ENCODE measurements at regions not wholly inside any gene's neighbourhood (a gene's known extent, or its start where the extent isn't known, plus 50 kb on each side); places are given as distances from the start of the nearest gene placed in this dataset.

DNA sequence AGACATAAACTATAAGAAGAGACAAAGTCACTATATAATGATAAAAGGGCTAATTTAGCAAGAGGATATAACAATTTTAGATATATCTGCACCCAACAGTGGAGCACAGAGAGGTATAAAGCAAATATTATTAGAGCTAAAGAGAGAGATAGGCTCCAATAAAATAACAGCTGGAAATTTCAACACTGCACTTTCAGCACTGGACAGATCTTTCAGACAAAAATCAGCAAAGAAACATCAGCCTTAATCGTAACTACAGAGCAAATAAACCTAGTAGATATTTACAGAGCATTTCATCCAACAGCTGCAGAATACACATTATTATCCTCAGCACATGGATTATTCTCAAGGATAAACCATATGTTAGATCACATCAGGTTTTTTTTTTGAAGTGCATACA, 642.9 kb downstream of the AMY1C start:
- Histone ChIP-seq H3K4me3 (ENCODE audit: control insufficient read depth in 1 of 7, extremely low read depth in 1 of 7, insufficient read depth in 4 of 7, low read depth in 2 of 7, low read length in 6 of 7) (no peak overlapping the region), H3K36me3 (ENCODE audit: control insufficient read depth in 4 of 4, insufficient read depth in 4 of 4, low read length in 3 of 4) (no peaks in the 10 kb centered on the region), H3K9me3 (ENCODE audit: control extremely low read depth in 1 of 5, control insufficient read depth in 4 of 5, insufficient read depth in 2 of 5, low read depth in 1 of 5, low read length in 4 of 5) (no peaks in the 10 kb centered on the region), H3K27me3 (replicated peaks in 2 of 5; ENCODE audit: control insufficient read depth in 4 of 5, insufficient read depth in 5 of 5, low read length in 4 of 5) (no peaks in the 10 kb centered on the region), H3K4me1 (ENCODE audit: control extremely low read depth in 1 of 4, control insufficient read depth in 4 of 4, insufficient read depth in 4 of 4, low read length in 3 of 4) (no peaks in the 10 kb centered on the region), H3K27ac (ENCODE audit: insufficient read depth in 1 of 2, low read depth in 1 of 2, low read length in 2 of 2, poor library complexity in 1 of 2, severe bottlenecking in 2 of 2) (no peak overlapping the region)
- DNase-seq, result no peak
- WGBS (ENCODE audit: insufficient coverage), result 80% methylated on average over 1 of the region's 1 CpG
- POLR2A ChIA-PET, result no interaction called here
- CTCF ChIA-PET, result no interaction called here

DNA sequence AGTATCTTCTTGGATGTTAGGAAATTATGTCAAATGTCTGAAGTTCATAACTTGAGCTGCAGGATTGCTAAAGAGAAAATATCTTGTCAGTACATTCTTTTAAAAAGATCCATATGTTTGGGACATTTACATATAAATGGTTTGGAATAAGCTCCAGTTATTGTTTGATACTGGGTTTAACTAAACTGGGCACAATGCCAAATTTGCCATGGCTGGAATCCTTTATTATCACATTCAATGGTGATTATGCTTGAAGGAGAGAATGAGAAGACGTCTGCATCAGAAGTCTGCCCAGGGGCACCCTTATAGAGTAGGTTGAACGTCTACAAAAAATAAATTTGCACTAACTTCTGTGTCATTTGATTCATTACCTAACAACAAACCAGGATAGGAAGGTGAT, 652.5 kb downstream of the AMY1C start:
- no CpG with 5 or more reads among the region's 2 CpGs for WGBS (ENCODE audit: insufficient coverage)

DNA sequence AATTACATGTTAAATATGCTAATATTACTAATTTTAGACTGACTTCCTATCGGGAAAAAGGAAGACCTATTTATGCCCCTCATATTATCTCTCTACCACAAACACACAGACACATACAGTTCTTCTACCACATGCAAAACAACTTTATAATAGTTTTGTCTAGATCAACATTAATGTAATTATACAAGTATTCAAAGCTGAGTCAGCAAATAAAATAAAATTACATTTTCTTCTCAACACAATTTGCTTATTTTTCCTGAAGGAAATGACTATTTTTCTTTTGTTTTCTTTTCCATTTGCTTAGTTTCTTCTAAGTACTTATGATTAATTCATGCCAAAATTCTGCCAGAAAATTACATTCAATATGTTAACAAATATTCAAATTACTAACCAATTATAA, 654.2 kb downstream of the AMY1C start:
- no peaks in the 10 kb centered on the region for H3K4me1 ChIP-seq (ENCODE audit: control extremely low read depth in 1 of 4, control insufficient read depth in 4 of 4, insufficient read depth in 4 of 4, low read length in 3 of 4)
- ChIA-PET POLR2A (no interaction called here), CTCF (no interaction called here)
- H3K9me3 ChIP-seq (ENCODE audit: control extremely low read depth in 1 of 5, control insufficient read depth in 4 of 5, insufficient read depth in 2 of 5, low read depth in 1 of 5, low read length in 4 of 5), result no peaks in the 10 kb centered on the region
- no peak for DNase-seq
- WGBS (ENCODE audit: insufficient coverage), result no CpG with 5 or more reads among the region's 1 CpG
- H3K27me3 ChIP-seq (replicated peaks in 2 of 5; ENCODE audit: control insufficient read depth in 4 of 5, insufficient read depth in 5 of 5, low read length in 4 of 5), result no peaks in the 10 kb centered on the region
- no peak overlapping the region for H3K27ac ChIP-seq (ENCODE audit: insufficient read depth in 1 of 2, low read depth in 1 of 2, low read length in 2 of 2, poor library complexity in 1 of 2, severe bottlenecking in 2 of 2)
- H3K4me3 ChIP-seq (ENCODE audit: control insufficient read depth in 1 of 7, extremely low read depth in 1 of 7, insufficient read depth in 4 of 7, low read depth in 2 of 7, low read length in 6 of 7), result no peak overlapping the region
- no peaks in the 10 kb centered on the region for H3K36me3 ChIP-seq (ENCODE audit: control insufficient read depth in 4 of 4, insufficient read depth in 4 of 4, low read length in 3 of 4)

More for the DNA sequence above, 652.5 kb downstream of the AMY1C start:
- H3K36me3 ChIP-seq (ENCODE audit: control insufficient read depth in 4 of 4, insufficient read depth in 4 of 4, low read length in 3 of 4), result no peaks in the 10 kb centered on the region
- ChIA-PET POLR2A (interaction anchor here (0.7 kb wide), 1 partner anchor 23 kb away, joined by 3 read pairs; no protein-coding TSS in a partner anchor), CTCF (no interaction called here)
- no peak overlapping the region for H3K4me3 ChIP-seq (ENCODE audit: control insufficient read depth in 1 of 7, extremely low read depth in 1 of 7, insufficient read depth in 4 of 7, low read depth in 2 of 7, low read length in 6 of 7)
- no peak for DNase-seq
- no peaks in the 10 kb centered on the region for H3K9me3 ChIP-seq (ENCODE audit: control extremely low read depth in 1 of 5, control insufficient read depth in 4 of 5, insufficient read depth in 2 of 5, low read depth in 1 of 5, low read length in 4 of 5)
- H3K4me1 ChIP-seq (ENCODE audit: control extremely low read depth in 1 of 4, control insufficient read depth in 4 of 4, insufficient read depth in 4 of 4, low read length in 3 of 4), result no peaks in the 10 kb centered on the region
- H3K27me3 ChIP-seq (replicated peaks in 2 of 5; ENCODE audit: control insufficient read depth in 4 of 5, insufficient read depth in 5 of 5, low read length in 4 of 5), result no peaks in the 10 kb centered on the region
- H3K27ac ChIP-seq (ENCODE audit: insufficient read depth in 1 of 2, low read depth in 1 of 2, low read length in 2 of 2, poor library complexity in 1 of 2, severe bottlenecking in 2 of 2), result no peak overlapping the region

DNA sequence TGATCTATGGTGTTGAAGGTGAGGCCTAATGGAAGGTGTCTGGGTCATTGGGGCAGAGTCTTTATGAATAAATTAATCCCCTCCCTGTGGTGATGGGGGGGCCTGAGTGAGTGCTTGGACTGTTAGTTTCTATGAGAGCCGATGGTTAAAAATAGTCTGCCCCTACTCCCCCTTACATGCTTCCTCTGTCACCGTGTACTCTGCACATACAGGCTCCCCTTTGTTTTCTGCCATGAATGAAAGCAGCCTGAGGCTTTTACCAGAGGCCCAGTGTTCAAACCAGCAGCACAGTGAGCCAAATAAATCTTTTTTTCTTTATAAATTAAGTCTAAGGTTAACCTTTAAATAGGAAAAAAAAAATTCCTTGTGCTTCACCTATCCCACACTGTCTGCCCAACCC, 657.0 kb downstream of the AMY1C start:
- ChIA-PET CTCF (no interaction called here), POLR2A (no interaction called here)
- no peaks in the 10 kb centered on the region for H3K4me1 ChIP-seq (ENCODE audit: control extremely low read depth in 1 of 4, control insufficient read depth in 4 of 4, insufficient read depth in 4 of 4, low read length in 3 of 4)
- no peak for DNase-seq
- H3K27me3 ChIP-seq (replicated peaks in 2 of 5; ENCODE audit: control insufficient read depth in 4 of 5, insufficient read depth in 5 of 5, low read length in 4 of 5), result no peaks in the 10 kb centered on the region
- H3K9me3 ChIP-seq (ENCODE audit: control extremely low read depth in 1 of 5, control insufficient read depth in 4 of 5, insufficient read depth in 2 of 5, low read depth in 1 of 5, low read length in 4 of 5), result no peaks in the 10 kb centered on the region
- H3K4me3 ChIP-seq (ENCODE audit: control insufficient read depth in 1 of 7, extremely low read depth in 1 of 7, insufficient read depth in 4 of 7, low read depth in 2 of 7, low read length in 6 of 7), result no peak overlapping the region
- WGBS (ENCODE audit: insufficient coverage), result no CpG with 5 or more reads among the region's 2 CpGs
- H3K36me3 ChIP-seq (ENCODE audit: control insufficient read depth in 4 of 4, insufficient read depth in 4 of 4, low read length in 3 of 4), result no peaks in the 10 kb centered on the region
- H3K27ac ChIP-seq (ENCODE audit: insufficient read depth in 1 of 2, low read depth in 1 of 2, low read length in 2 of 2, poor library complexity in 1 of 2, severe bottlenecking in 2 of 2), result no peak overlapping the region

DNA sequence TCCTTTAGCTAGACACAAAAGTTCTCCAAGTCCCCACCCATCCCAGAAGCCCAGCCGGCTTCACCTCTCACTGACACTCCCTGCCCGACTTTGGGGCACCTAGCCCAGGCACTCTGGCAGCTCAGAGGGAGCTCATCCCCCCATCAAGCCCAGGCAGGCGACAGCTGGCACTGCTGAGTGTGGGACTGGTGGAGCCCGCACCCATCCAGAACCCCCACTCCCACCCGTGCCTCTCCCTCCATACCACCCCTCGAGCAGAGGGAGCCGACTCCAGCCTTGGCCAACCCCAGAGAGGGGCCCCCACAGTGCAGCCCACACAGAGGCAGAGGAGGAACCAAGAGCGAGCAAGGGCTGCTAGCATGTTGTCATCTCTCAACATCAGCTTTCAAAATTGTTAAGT, 658.6 kb downstream of the AMY1C start:
- CTCF ChIA-PET, result no interaction called here
- no peaks in the 10 kb centered on the region for H3K4me1 ChIP-seq (ENCODE audit: control extremely low read depth in 1 of 4, control insufficient read depth in 4 of 4, insufficient read depth in 4 of 4, low read length in 3 of 4)
- POLR2A ChIA-PET, result no interaction called here
- no peak for DNase-seq
- no peak overlapping the region for H3K27ac ChIP-seq (ENCODE audit: insufficient read depth in 1 of 2, low read depth in 1 of 2, low read length in 2 of 2, poor library complexity in 1 of 2, severe bottlenecking in 2 of 2)
- H3K36me3 ChIP-seq (ENCODE audit: control insufficient read depth in 4 of 4, insufficient read depth in 4 of 4, low read length in 3 of 4), result no peaks in the 10 kb centered on the region
- no peaks in the 10 kb centered on the region for H3K9me3 ChIP-seq (ENCODE audit: control extremely low read depth in 1 of 5, control insufficient read depth in 4 of 5, insufficient read depth in 2 of 5, low read depth in 1 of 5, low read length in 4 of 5)
- WGBS (ENCODE audit: insufficient coverage), result 97% methylated on average over 3 of the region's 8 CpGs
- no peaks in the 10 kb centered on the region for H3K27me3 ChIP-seq (replicated peaks in 2 of 5; ENCODE audit: control insufficient read depth in 4 of 5, insufficient read depth in 5 of 5, low read length in 4 of 5)
- no peak overlapping the region for H3K4me3 ChIP-seq (ENCODE audit: control insufficient read depth in 1 of 7, extremely low read depth in 1 of 7, insufficient read depth in 4 of 7, low read depth in 2 of 7, low read length in 6 of 7)

DNA sequence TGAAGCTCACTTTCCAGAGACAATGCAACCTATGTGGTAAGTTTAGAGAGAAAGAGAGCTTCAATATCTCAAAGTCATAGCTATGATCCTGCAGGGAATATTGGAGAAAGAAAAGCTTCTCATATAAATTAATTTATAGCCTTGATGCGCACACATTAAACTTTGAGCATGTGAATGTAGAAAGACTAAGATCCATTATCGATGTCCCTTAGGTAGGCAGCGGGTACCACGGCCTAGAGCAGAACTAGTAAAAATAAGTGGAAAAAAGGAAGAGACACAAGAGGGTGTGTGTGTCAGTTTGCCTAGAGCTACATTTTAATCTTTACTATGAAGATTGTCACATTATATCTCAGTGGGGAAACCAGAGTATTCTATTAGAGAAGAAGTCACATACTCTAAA, 685.6 kb downstream of the AMY1C start:
- H3K27ac ChIP-seq (ENCODE audit: insufficient read depth in 1 of 2, low read depth in 1 of 2, low read length in 2 of 2, poor library complexity in 1 of 2, severe bottlenecking in 2 of 2), result no peak overlapping the region
- no peak for DNase-seq
- no peaks in the 10 kb centered on the region for H3K9me3 ChIP-seq (ENCODE audit: control extremely low read depth in 1 of 5, control insufficient read depth in 4 of 5, insufficient read depth in 2 of 5, low read depth in 1 of 5, low read length in 4 of 5)
- H3K4me1 ChIP-seq (ENCODE audit: control extremely low read depth in 1 of 4, control insufficient read depth in 4 of 4, insufficient read depth in 4 of 4, low read length in 3 of 4), result no peaks in the 10 kb centered on the region
- 89% methylated on average over 3 of the region's 4 CpGs for WGBS (ENCODE audit: insufficient coverage)
- H3K4me3 ChIP-seq (ENCODE audit: control insufficient read depth in 1 of 7, extremely low read depth in 1 of 7, insufficient read depth in 4 of 7, low read depth in 2 of 7, low read length in 6 of 7), result no peak overlapping the region
- H3K36me3 ChIP-seq (ENCODE audit: control insufficient read depth in 4 of 4, insufficient read depth in 4 of 4, low read length in 3 of 4), result no peaks in the 10 kb centered on the region
- POLR2A ChIA-PET, result no interaction called here
- no peaks in the 10 kb centered on the region for H3K27me3 ChIP-seq (replicated peaks in 2 of 5; ENCODE audit: control insufficient read depth in 4 of 5, insufficient read depth in 5 of 5, low read length in 4 of 5)
- CTCF ChIA-PET, result interaction anchor here (1.3 kb wide), 1 partner anchor 25 kb away, joined by 3 read pairs; no protein-coding TSS in a partner anchor

DNA sequence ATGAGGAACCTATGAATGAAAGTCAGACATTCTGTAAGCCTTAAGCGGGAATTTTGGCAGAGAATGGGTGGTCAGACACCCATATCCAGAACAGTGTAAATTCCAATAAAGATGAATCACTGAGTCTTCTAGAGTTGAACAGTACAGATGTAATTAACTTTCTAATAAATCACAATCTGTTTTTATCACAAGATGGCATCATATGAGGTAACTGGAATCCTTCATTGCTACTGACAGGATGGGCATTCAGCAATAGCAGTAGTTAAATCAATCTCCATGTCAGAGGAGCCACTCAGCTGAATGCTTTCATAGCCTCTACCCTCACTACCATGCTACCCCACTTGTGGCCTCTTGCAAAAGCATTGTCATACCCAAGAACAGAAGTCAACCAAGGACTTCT, 690.3 kb downstream of the AMY1C start:
- DNase-seq, result no peak
- H3K36me3 ChIP-seq (ENCODE audit: control insufficient read depth in 4 of 4, insufficient read depth in 4 of 4, low read length in 3 of 4), result no peaks in the 10 kb centered on the region
- H3K27me3 ChIP-seq (replicated peaks in 2 of 5; ENCODE audit: control insufficient read depth in 4 of 5, insufficient read depth in 5 of 5, low read length in 4 of 5), result no peaks in the 10 kb centered on the region
- no peaks in the 10 kb centered on the region for H3K4me1 ChIP-seq (ENCODE audit: control extremely low read depth in 1 of 4, control insufficient read depth in 4 of 4, insufficient read depth in 4 of 4, low read length in 3 of 4)
- POLR2A ChIA-PET, result no interaction called here
- H3K9me3 ChIP-seq (ENCODE audit: control extremely low read depth in 1 of 5, control insufficient read depth in 4 of 5, insufficient read depth in 2 of 5, low read depth in 1 of 5, low read length in 4 of 5), result peaks cover 0 to 2% (median 0%) of the 10 kb centered on the region in 5 experiments
- no peak overlapping the region for H3K4me3 ChIP-seq (ENCODE audit: control insufficient read depth in 1 of 7, extremely low read depth in 1 of 7, insufficient read depth in 4 of 7, low read depth in 2 of 7, low read length in 6 of 7)
- CTCF ChIA-PET, result no interaction called here
- H3K27ac ChIP-seq (ENCODE audit: insufficient read depth in 1 of 2, low read depth in 1 of 2, low read length in 2 of 2, poor library complexity in 1 of 2, severe bottlenecking in 2 of 2), result no peak overlapping the region
- no CpG with 5 or more reads among the region's 1 CpG for WGBS (ENCODE audit: insufficient coverage)
